NCI-H1048 (cell line): ENCODE measurements at regions not wholly inside any gene's neighbourhood (a gene's known extent, or its start where the extent isn't known, plus 50 kb on each side); places are given as distances from the start of the nearest gene placed in this dataset.
"Not testable (repeated sequence)": the region's sequence is repeated elsewhere in the genome, so short reads cannot be mapped to it uniquely, and the experiment has no call there.

ENCODE experiments used
- DNase-seq: peaks from one replicate; lab custom pipeline; 2025; lab: John Stamatoyannopoulos, UW

GRCh38 chr5:39753747-39754146 is 329.0 kb upstream of the DAB2 start:
- not testable (repeated sequence) for DNase-seq

- DNase-seq = no peak
Measured at GRCh38 chr5:39750661-39751060, 325.9 kb upstream of the DAB2 start.

GRCh38 chr5:39742916-39743315 is 318.1 kb upstream of the DAB2 start:
- DNase-seq = no peak

GRCh38 chr5:39740404-39740803 is 315.6 kb upstream of the DAB2 start:
- DNase-seq = no peak

- no peak for DNase-seq
Measured at GRCh38 chr5:39732166-39732565, 307.4 kb upstream of the DAB2 start.

GRCh38 chr5:39730699-39731098 is 305.9 kb upstream of the DAB2 start:
- no peak for DNase-seq

GRCh38 chr5:39730006-39730405 is 305.2 kb upstream of the DAB2 start:
- DNase-seq = no peak

GRCh38 chr5:39726467-39726866 is 301.7 kb upstream of the DAB2 start:
- no peak for DNase-seq

- no peak for DNase-seq
Measured at GRCh38 chr5:39721394-39721793, 296.6 kb upstream of the DAB2 start.

GRCh38 chr5:39720136-39720535 is 295.4 kb upstream of the DAB2 start:
- no peak for DNase-seq

GRCh38 chr5:39717176-39717897 is 292.6 kb upstream of the DAB2 start:
- no peak for DNase-seq

- DNase-seq = no peak
Measured at GRCh38 chr5:39716532-39717028, 291.8 kb upstream of the DAB2 start.

- peak; percentile 4 for DNase-seq
Measured at GRCh38 chr5:39714036-39714698, 289.4 kb upstream of the DAB2 start.

- no peak for DNase-seq
Measured at GRCh38 chr5:39713250-39713916, 288.6 kb upstream of the DAB2 start.

- DNase-seq = no peak
Measured at GRCh38 chr5:39712316-39713249, 287.8 kb upstream of the DAB2 start.

GRCh38 chr5:39711821-39712220 is 287.0 kb upstream of the DAB2 start:
- no peak for DNase-seq

GRCh38 chr5:39709032-39709431 is 284.3 kb upstream of the DAB2 start:
- no peak for DNase-seq

GRCh38 chr5:39702928-39703327 is 278.1 kb upstream of the DAB2 start:
- DNase-seq = no peak

GRCh38 chr5:39700523-39700922 is 275.7 kb upstream of the DAB2 start:
- no peak for DNase-seq

GRCh38 chr5:39698838-39699560 is 274.2 kb upstream of the DAB2 start:
- no peak for DNase-seq

- DNase-seq = no peak
Measured at GRCh38 chr5:39697881-39698280, 273.1 kb upstream of the DAB2 start.
